HG03571 (cell line): ENCODE measurements at regions not wholly inside any gene's neighbourhood (a gene's known extent, or its start where the extent isn't known, plus 50 kb on each side); places are given as distances from the start of the nearest gene placed in this dataset.

Experiments used
- ATAC-seq: cut with Tn5 transposase; IDR thresholded peaks from one replicate; pipeline ENCODE4 v1.9.1; 2021; ENCODE audit not compliant: unreplicated experiment

GRCh38 chr9:129365196-129365595 is 187.1 kb upstream of the IER5L start:
- no peak for ATAC-seq

GRCh38 chr9:129363216-129363873 is 185.3 kb upstream of the IER5L start:
- ATAC-seq: no peak

- no peak for ATAC-seq
Observed at GRCh38 chr9:129362287-129363000, 184.4 kb upstream of the IER5L start.

GRCh38 chr9:129361196-129361595 is 183.1 kb upstream of the IER5L start:
- no peak for ATAC-seq

- no peak for ATAC-seq
Observed at GRCh38 chr9:129359916-129360536, 182.0 kb upstream of the IER5L start.

GRCh38 chr9:129359162-129359811 is 181.2 kb upstream of the IER5L start:
- no peak for ATAC-seq

- no peak for ATAC-seq
Observed at GRCh38 chr9:129358621-129359154, 180.6 kb upstream of the IER5L start.

- ATAC-seq: no peak
Observed at GRCh38 chr9:129357773-129358245, 179.7 kb upstream of the IER5L start.

GRCh38 chr9:129356871-129357772 is 179.1 kb upstream of the IER5L start:
- ATAC-seq: no peak

- ATAC-seq: no peak
Observed at GRCh38 chr9:129355631-129356030, 177.6 kb upstream of the IER5L start.

GRCh38 chr9:129354498-129354897 is 176.4 kb upstream of the IER5L start:
- no peak for ATAC-seq

GRCh38 chr9:129353697-129354336 is 175.8 kb upstream of the IER5L start:
- ATAC-seq: no peak

GRCh38 chr9:129352146-129352865 is 174.2 kb upstream of the IER5L start:
- no peak for ATAC-seq

GRCh38 chr9:129351642-129352145 is 173.6 kb upstream of the IER5L start:
- no peak for ATAC-seq

GRCh38 chr9:129351058-129351641 is 173.1 kb upstream of the IER5L start:
- no peak for ATAC-seq

- ATAC-seq: no peak
Observed at GRCh38 chr9:129350143-129350935, 172.3 kb upstream of the IER5L start.

GRCh38 chr9:129349665-129349947 is 171.5 kb upstream of the IER5L start:
- no peak for ATAC-seq
